ENCODE measurements at regions not wholly inside any gene's neighbourhood (a gene's known extent, or its start where the extent isn't known, plus 50 kb on each side); places are given as distances from the start of the nearest gene placed in this dataset.
"Not testable (repeated sequence)": the region's sequence is repeated elsewhere in the genome, so short reads cannot be mapped to it uniquely, and the experiment has no call there.

DNA sequence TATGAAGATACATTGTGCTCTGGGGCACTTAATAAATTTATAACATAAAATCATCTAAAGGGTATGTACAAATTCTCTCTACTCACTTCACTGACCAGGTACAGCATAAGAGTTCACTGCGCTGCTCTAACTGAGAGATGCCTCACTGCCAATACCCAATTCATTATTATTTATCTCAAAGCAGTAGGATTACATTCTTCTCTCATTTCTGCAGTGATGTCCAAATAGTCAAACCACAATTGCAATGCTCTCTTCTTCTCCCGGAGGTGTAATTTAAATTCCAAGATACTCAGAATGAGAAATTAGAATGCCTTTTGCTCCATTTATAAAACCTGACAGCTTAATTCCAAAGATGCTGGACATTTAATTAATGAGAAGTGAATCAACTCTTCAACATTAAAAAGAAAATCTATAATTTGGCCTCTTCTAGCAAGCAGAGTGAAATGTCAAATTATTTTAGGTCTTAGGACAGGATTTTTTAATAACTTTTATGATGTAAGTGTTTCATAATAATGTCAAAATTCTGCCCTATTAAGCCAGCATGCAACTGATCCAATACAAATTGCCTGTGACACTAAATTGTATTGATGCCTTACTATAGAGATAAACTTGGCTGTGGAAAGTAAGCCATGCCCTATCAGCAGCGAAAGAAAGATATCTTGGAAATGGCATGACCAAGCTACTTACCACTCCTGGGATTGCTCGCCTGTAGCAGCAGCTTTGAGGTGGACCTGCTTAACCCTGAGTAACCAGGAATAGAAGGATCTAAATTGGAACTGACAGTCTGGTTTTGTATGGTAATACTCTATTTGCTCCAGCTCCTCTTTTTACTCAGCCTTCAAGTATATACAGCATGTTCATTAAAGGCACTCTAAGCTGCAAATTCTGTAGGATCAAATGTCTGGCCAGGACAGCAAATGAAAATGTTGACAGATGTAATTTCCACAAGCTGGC, 374.2 kb upstream of the TYRP1 start:
- no peak for DNase-seq
- intact Hi-C loops (cut with DNase I), result no loop called here

DNA sequence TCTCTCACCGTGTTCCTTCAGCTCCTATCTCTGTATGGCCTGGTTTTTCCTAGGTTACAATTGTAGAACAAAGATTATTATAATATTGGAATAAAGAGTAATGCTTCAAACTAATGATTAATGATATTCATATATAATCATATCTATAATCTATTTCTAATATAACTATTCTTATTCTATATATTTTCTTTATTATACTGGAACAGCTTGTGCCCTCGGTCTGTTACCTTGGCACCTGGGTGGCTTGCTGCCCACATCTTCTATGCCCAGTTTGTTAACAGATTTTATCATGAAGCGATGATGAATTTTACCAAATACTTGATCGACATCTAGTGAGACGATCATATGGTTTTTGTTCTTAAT, 363.6 kb upstream of the TYRP1 start:
- no peak for DNase-seq
- intact Hi-C loops (cut with DNase I), result no loop called here

- DNase-seq, result peak in 1 of 10 donors; percentile 50
- intact Hi-C loops (cut with DNase I), result not testable (repeated sequence)
These were observed 359.2 kb upstream of the TYRP1 start for GRCh38 chr9:12333966-12334365.

DNA sequence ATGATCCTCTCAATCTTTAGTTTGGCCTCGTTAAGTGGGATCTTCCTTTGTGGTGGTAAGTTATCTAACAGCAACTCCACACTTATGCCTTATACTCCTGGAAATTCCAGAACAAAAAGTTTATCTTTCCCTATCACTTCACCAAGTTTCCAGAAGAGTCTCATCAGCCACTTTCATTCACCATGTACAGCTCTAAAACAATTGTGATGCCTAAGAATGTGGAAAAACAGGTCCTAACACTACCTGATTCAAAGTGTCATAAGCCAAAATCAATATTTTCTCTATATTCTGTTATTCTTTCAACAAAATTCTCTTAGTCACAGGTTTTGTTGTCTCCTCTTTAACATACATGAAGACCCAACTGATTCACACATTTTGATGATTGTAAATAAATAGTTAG, 342.4 kb upstream of the TYRP1 start:
- intact Hi-C loops (cut with DNase I), result no loop called here

GRCh38 chr9:12351293-12352044, 341.7 kb upstream of the TYRP1 start:
- intact Hi-C loops (cut with DNase I), result no loop called here
- no peak for DNase-seq

More for the DNA sequence above, 342.4 kb upstream of the TYRP1 start:
- DNase-seq, result no peak

DNA sequence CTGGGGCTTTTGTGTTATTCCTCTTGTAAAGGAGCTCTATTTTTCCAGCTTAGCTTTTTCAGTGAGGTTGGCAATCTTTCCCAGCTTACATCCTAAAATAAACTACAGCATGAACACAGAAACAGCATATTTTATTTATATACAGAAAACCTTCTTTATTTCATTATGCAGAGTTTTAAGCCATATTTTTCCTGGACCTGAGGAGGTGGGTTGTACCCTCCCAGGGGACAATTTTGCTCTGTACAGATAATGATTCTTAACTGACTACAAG, 341.2 kb upstream of the TYRP1 start:
- no peak for DNase-seq
- intact Hi-C loops (cut with DNase I), result no loop called here

DNA sequence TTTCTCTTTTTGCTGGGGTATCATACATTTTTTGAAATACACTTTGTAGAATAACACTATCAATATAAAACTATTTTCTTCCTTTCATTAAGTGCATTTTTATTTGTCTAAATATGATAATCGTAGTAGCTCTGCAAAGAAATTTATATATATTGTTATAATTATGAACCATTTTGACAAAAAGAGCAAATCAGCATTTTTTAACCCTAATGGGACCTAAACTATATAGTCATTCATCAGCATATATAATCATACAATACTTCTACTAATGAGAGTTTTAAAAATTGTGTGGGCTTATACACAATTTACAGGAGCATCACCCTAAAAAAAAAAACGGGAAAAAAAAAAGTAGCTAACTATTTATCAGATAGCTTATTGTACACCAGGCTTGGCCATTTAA, 329.7 kb upstream of the TYRP1 start:
- DNase-seq, result no peak
- intact Hi-C loops (cut with DNase I), result no loop called here

- no peak for DNase-seq
- intact Hi-C loops (cut with DNase I), result no loop called here
These were observed 324.6 kb upstream of the TYRP1 start for GRCh38 chr9:12368569-12368968.

DNA sequence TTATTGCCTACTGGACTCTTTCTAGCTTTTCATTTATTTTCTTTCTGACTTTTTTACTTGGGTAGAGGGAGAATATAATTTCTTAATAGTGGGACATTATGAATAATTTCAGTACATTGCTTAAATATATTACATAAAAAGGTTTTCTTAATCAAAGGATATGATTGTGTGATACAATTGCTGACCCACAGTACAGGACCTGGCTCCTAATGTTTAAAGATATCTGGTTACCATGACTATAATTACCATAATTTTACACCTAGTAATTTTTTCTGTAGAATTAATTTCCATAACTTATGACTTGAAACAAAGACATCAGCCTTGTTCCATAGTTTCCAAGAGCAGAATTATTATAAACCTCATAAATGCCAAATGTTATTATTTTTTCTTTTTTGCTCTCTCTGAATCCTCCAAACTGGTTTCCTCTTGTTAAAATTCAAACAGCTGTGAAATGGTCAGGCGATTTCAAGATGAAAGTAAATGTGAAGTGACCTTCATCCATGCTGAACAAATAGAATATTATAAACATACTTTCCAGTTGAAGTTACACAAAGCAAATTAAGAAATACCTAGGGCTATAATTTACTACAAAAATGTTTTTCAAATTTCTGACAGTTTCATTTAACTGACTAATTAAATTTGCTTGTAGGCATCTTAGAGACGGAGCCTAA, 301.2 kb upstream of the TYRP1 start:
- intact Hi-C loops (cut with DNase I), result no loop called here
- no peak for DNase-seq

- DNase-seq, result no peak
- intact Hi-C loops (cut with DNase I), result no loop called here
These were observed 299.1 kb upstream of the TYRP1 start for GRCh38 chr9:12394105-12394504.

- intact Hi-C loops (cut with DNase I), result no loop called here
- no peak for DNase-seq
These were observed 289.5 kb upstream of the TYRP1 start for GRCh38 chr9:12403721-12404120.

GRCh38 chr9:12413986-12414385, 279.2 kb upstream of the TYRP1 start:
- intact Hi-C loops (cut with DNase I), result no loop called here
- DNase-seq, result no peak

GRCh38 chr9:12414514-12414913, 278.7 kb upstream of the TYRP1 start:
- intact Hi-C loops (cut with DNase I), result no loop called here
- DNase-seq, result no peak

- no peak for DNase-seq
- intact Hi-C loops (cut with DNase I), result no loop called here
These were observed 277.8 kb upstream of the TYRP1 start for GRCh38 chr9:12415361-12415760.

- intact Hi-C loops (cut with DNase I), result no loop called here
- DNase-seq, result no peak
These were observed 276.5 kb upstream of the TYRP1 start for GRCh38 chr9:12416716-12417115.

DNA sequence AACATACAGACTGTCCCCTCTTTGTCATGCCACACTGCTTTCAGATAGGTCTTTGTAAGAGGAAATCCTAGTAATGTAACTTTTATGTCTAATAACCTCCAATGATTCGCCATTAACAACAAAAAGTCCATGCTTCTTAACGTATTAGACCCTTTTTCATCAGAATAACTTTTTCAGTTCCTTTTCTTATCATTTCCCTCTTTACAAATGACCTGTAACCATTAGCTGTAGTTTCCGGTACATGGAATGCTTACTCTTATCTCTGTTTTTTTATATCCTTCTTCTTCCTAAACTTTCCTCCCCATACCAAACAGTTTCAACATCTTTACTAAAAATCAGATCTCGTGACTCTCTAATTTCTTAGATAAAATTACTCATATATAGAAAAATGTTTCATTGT, 268.9 kb upstream of the TYRP1 start:
- DNase-seq, result no peak
- intact Hi-C loops (cut with DNase I), result no loop called here

DNA sequence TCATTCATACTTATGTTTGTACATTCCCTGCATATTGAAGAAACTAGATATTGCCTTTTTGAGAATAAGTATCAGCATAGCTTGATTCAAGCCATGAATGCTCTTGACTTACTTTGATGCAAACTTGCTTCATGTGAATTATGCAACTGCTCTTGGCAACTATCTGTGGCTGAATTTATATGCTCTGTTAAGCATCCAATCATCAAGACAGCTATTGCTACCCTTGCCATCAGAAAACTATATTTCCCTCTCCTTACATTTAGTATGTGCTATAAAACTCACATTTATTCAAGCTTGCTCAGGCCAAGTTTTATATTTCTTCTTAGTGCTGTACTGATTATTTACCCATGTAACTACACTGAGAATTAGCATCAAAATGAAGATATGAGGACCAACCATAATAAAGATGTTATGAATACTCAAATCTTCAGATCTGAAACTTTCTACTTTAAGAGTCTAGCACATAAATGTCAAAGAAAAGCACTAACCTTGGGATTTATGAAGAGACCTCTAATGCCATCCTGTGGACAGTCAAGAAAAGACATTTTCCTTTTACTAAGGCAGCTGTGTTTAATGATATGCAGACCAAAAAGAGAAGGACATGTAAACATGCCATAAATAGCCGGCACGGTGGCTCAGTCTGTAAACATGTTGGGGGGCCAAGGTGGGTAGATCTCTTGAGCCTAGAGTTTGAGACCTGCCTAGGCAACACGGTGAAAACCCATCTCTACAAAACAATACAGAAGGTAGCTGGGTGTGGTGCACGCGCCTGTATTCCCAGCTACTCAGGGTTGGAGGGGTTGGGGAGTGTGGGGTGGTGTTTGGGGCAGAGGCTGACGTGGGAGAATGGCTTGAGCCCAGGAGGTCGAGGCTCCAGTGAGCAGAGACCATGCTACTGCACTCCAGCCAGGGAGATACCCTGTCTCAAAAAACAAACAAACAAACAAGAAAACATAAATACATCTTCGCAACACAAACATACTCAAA, 267.0 kb upstream of the TYRP1 start:
- DNase-seq, result peak in 1 of 10 donors; percentile 52
- intact Hi-C loops (cut with DNase I), result no loop called here

- DNase-seq, result no peak
- intact Hi-C loops (cut with DNase I), result no loop called here
These were observed 253.9 kb upstream of the TYRP1 start for GRCh38 chr9:12439267-12439666.

GRCh38 chr9:12441080-12441479, 252.1 kb upstream of the TYRP1 start:
- DNase-seq; intact Hi-C loops (cut with DNase I): not testable (repeated sequence)

GRCh38 chr9:12441506-12441905, 251.7 kb upstream of the TYRP1 start:
- no peak for DNase-seq
- intact Hi-C loops (cut with DNase I), result no loop called here
